ENCODE measurements at regions not wholly inside any gene's neighbourhood (a gene's known extent, or its start where the extent isn't known, plus 50 kb on each side); places are given as distances from the start of the nearest gene placed in this dataset.

DNA sequence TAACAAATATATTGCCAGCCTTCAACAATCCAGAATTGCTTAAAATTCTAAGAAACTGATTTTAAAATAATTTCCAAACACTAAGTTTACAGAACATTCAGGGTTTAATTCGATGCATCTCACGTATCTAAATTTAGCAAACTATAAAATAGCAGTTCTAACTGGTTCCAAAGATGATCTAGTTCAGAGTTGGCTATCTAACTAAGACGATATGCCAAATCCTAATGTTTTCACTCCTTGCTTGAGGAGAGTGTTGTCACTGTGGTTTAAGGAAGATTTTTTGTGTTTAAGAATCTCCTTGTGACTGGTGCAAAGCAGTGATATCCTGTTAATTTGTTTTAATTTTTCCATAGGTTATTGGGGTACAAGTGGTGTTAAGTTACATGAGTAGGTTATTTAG, 311.5 kb upstream of the ID4 start:
- no peak overlapping the region for H3K27ac ChIP-seq
- TF ChIP-seq, protein P1, sequence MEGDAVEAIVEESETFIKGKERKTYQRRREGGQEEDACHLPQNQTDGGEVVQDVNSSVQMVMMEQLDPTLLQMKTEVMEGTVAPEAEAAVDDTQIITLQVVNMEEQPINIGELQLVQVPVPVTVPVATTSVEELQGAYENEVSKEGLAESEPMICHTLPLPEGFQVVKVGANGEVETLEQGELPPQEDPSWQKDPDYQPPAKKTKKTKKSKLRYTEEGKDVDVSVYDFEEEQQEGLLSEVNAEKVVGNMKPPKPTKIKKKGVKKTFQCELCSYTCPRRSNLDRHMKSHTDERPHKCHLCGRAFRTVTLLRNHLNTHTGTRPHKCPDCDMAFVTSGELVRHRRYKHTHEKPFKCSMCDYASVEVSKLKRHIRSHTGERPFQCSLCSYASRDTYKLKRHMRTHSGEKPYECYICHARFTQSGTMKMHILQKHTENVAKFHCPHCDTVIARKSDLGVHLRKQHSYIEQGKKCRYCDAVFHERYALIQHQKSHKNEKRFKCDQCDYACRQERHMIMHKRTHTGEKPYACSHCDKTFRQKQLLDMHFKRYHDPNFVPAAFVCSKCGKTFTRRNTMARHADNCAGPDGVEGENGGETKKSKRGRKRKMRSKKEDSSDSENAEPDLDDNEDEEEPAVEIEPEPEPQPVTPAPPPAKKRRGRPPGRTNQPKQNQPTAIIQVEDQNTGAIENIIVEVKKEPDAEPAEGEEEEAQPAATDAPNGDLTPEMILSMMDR (IDR thresholded peaks at IDR 0.05) = no peak
- TF ChIP-seq ZFX (IDR thresholded peaks at IDR 0.05; ENCODE audit: borderline replicate concordance) = no peak

DNA sequence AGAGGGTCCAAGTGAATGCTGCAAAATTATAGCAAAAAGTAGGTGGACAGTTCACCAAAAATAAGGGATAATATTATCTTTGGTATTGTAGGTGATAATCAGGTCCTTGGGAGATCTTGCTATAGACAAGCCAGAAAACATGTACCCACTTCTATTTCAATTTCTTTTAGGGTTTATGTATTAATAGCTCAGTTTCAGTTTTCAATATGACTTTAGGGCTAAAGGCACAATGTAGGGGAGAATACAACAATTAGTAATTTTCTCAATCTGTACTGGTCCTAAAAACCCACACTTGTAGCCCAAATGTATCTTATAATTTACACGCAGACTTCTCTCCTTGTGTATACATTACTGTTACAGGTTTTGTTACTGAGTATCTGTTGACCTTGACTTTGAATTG, 307.0 kb upstream of the ID4 start:
- TF ChIP-seq, protein P1 (IDR thresholded peaks at IDR 0.05) = no peak
- TF ChIP-seq ZFX (IDR thresholded peaks at IDR 0.05; ENCODE audit: borderline replicate concordance) = no peak
- no peak overlapping the region for H3K27ac ChIP-seq

DNA sequence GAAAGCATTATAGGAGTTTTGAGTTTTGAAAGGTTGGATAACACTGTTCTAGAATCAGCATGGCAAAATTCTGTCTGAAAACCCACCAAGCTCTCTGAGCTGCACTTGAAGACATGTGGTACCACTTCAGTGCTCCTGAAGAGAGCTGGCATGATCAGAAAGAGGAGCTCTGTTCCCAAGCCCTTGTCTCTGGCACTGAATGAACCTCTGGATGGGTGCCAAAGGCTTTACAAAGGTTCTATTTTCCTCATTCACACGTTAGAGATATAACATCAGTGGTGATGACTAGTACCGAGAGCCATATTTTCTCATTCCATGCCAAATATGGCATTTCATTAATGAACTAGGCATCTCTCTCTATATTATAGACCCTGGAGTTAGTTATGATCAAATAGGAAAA, 301.8 kb upstream of the ID4 start:
- no peak overlapping the region for H3K27ac ChIP-seq
- no peak for TF ChIP-seq ZFX (IDR thresholded peaks at IDR 0.05; ENCODE audit: borderline replicate concordance)
- TF ChIP-seq, protein P1 (IDR thresholded peaks at IDR 0.05) = no peak

DNA sequence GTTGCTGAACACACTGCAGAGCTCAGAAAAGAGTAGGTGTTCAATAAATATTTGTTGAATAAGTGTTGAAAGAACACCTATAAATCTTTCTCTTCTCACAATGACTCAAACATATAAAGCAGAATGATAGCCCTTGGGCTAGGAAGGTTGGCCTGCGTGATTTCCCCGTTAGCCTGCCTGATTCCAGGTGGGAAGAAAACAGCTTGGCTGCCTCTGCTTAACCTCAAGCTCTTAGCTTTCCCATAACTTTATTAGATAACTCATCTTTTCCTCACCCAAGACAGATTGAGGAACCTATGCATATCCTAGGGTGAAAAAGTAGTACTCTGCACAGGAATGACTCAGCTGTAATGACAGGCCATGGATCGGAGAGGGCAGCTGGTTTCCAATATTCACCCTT, 300.3 kb upstream of the ID4 start:
- TF ChIP-seq ZFX (IDR thresholded peaks at IDR 0.05; ENCODE audit: borderline replicate concordance) = no peak
- TF ChIP-seq, protein P1 (IDR thresholded peaks at IDR 0.05) = no peak
- no peak overlapping the region for H3K27ac ChIP-seq

DNA sequence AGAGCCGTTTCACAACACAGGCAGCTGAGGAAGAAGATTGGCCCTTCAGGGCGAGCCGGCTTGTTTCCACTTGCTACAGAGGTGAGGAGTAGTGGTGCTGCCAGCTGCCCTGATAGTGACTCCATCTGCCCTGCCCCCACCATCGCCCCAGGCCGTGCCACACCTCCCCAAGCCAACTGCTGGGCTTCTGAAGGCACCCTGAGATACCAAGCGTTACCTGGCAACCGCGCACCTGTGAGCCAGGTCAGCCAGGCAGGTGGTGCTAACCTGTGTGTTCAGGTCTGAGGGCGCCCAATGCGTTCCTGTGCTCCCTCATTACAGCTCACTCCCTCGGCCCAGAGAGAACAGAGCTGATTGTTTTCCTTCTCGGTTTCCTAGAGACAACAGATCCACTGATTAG, 299.1 kb upstream of the ID4 start:
- H3K27ac ChIP-seq = no peak overlapping the region
- TF ChIP-seq, protein P1 (IDR thresholded peaks at IDR 0.05) = no peak
- no peak for TF ChIP-seq ZFX (IDR thresholded peaks at IDR 0.05; ENCODE audit: borderline replicate concordance)

DNA sequence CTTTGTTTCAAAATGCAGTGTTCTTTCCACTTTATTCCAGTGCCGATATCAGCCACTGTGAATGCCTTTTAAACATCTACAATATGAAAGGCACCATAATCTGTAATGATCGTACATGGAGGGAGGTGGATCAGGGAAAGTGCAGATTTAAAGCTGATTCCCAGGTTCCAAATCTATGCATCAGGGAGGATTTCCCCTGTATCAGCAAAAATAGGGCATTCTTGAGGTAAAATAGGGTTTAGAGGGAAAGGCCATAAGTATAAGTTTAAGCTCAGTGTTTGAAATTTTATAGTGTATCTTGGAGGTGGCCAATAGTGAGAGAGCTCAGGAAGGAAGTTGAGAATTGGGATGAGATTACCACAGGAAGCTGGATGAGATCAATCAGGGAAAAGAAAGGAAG, 289.7 kb upstream of the ID4 start:
- H3K27ac ChIP-seq = no peak overlapping the region
- no peak for TF ChIP-seq ZFX (IDR thresholded peaks at IDR 0.05; ENCODE audit: borderline replicate concordance)
- TF ChIP-seq, protein P1 (IDR thresholded peaks at IDR 0.05) = no peak

DNA sequence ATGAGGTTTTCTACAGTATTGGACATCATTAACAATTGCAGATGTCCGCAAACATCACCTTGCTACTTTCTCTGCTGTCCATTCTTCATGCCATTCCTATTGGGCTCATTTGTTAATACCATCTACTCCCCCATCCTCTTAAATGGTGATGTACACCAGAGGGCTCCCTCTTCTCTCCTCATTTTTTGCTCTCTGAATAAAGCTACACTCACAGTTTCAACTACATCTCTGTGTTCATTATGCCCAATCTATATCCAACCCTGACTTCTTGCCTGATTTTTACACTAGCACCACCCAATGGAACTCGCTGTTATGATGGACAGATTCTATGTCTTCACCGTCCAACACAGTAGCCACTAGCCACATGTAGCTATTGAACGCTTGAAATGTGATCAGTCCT, 288.1 kb upstream of the ID4 start:
- H3K27ac ChIP-seq = no peak overlapping the region
- TF ChIP-seq, protein P1 (IDR thresholded peaks at IDR 0.05) = no peak
- TF ChIP-seq ZFX (IDR thresholded peaks at IDR 0.05; ENCODE audit: borderline replicate concordance) = no peak
